Activated CD4-positive, alpha-beta T cell treated with anti-CD3 and anti-CD28 coated beads for 36 hours (primary cell): ENCODE measurements at regions not wholly inside any gene's neighbourhood (a gene's known extent, or its start where the extent isn't known, plus 50 kb on each side); places are given as distances from the start of the nearest gene placed in this dataset.

Experiments used
- ATAC-seq: fragments of 200-7000 bp; cut with Tn5 transposase; one replicate; pipeline ENCODE4 v1.10.0; 2021; ENCODE audit warnings: mild to moderate bottlenecking, moderate library complexity
- CTCF ChIA-PET: fragments of 350-600 bp; sonication (Branson Sonifier 250); formaldehyde crosslinking; loops from one replicate; lab custom pipeline; 2021; ENCODE audit warnings: antibody characterized with exemption; lab: Charles Lee
- POLR2A ChIA-PET: fragments of 350-600 bp; sonication (Branson Sonifier 250); formaldehyde crosslinking; loops from one replicate; lab custom pipeline; 2021; ENCODE audit warnings: antibody characterized with exemption, inconsistent platforms; lab: Charles Lee
- DNase-seq: peaks from one replicate; pipeline ENCODE4 v3.0.0-alpha.2; 2020
- H3K27ac Mint-ChIP-seq: one replicate; pipeline ENCODE4 v1.8.0; 2021; ENCODE audit warnings: mixed read lengths
- H3K27me3 Mint-ChIP-seq: one replicate; pipeline ENCODE4 v1.8.0; 2021; ENCODE audit warnings: mixed read lengths
- H3K36me3 Mint-ChIP-seq: one replicate; pipeline ENCODE4 v1.8.0; 2021; ENCODE audit warnings: low read depth, mixed read lengths
- H3K4me1 Mint-ChIP-seq: one replicate; pipeline ENCODE4 v1.8.0; 2021; ENCODE audit warnings: mixed read lengths
- H3K4me3 Mint-ChIP-seq: one replicate; pipeline ENCODE4 v1.8.0; 2021; ENCODE audit warnings: mild to moderate bottlenecking, moderate library complexity, mixed read lengths
- H3K9me3 Mint-ChIP-seq: one replicate; pipeline ENCODE4 v1.8.0; 2021; ENCODE audit warnings: low read depth, mixed read lengths
- intact Hi-C, 2 experiments: fragments of 100-400 bp; cut with DNase I in 1 of 2; cut with micrococcal nuclease in 1 of 2; formaldehyde crosslinking; loops; one replicate each; pipeline versions ENCODE4 v1.14.2 to v1.15.1; 2022 to 2024; cut with DNase I, micrococcal nuclease

DNA sequence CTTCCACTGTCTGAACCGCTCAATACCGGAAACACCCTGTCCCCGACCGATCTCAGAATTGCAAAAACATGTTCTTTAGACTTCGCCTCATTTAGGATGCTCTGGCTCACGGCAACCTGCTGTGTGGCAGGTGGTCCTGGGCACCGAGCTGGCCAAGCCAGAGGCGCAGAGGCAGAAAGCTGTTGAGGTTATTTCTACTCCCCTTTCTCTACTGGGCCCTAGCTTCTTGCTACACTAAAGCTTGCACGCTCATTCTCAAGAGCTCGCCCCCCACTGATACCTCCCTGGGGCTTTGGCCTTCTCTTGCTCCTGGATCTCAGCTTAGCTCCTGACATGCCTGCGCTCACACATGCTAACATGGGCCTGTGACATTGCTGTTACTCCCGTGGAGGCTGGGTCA, 417.4 kb downstream of the LPIN1 start:
- H3K4me3 Mint-ChIP-seq, result no peak overlapping the region
- intact Hi-C loops, result no loop called here
- H3K9me3 Mint-ChIP-seq, result peaks cover 3% of the 10 kb centered on the region
- CTCF ChIA-PET, result no interaction called here
- H3K27ac Mint-ChIP-seq, result no peak overlapping the region
- H3K4me1 Mint-ChIP-seq, result peaks cover 13% of the 10 kb centered on the region
- DNase-seq (no peak), ATAC-seq (no peak)
- no peaks in the 10 kb centered on the region for H3K36me3 Mint-ChIP-seq
- peaks cover 8% of the 10 kb centered on the region for H3K27me3 Mint-ChIP-seq
- POLR2A ChIA-PET, result no interaction called here

DNA sequence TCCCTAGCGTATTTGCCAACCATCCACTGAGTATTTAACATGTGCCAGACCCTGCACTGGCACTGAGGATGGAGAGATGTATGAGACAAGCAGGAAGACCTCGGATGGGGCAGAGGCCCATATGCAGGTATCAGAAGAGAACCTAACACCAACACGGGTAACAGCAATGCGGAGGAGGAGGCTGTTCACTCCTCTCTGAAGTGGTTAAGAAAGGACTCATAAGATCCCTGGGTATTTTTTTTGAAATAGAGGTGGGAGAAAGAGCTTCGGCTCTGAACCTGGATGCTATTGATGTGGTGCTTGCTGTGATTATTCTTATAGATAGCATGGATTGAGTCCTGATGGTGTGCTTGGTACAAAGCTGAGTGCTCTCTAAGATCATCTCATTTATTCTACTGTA, 418.3 kb downstream of the LPIN1 start:
- ChIA-PET CTCF (no interaction called here), POLR2A (interaction anchor here (0.5 kb wide), 1 partner anchor 399 kb away, joined by 5 read pairs; no protein-coding TSS in a partner anchor)
- Mint-ChIP-seq H3K4me1 (peaks cover 22% of the 10 kb centered on the region), H3K27ac (no peak overlapping the region), H3K27me3 (peaks cover 8% of the 10 kb centered on the region), H3K36me3 (no peaks in the 10 kb centered on the region), H3K9me3 (peaks cover 3% of the 10 kb centered on the region), H3K4me3 (no peak overlapping the region)
- ATAC-seq, result peak; percentile 66
- DNase-seq, result peak; percentile 24
- intact Hi-C loops, result no loop called here

DNA sequence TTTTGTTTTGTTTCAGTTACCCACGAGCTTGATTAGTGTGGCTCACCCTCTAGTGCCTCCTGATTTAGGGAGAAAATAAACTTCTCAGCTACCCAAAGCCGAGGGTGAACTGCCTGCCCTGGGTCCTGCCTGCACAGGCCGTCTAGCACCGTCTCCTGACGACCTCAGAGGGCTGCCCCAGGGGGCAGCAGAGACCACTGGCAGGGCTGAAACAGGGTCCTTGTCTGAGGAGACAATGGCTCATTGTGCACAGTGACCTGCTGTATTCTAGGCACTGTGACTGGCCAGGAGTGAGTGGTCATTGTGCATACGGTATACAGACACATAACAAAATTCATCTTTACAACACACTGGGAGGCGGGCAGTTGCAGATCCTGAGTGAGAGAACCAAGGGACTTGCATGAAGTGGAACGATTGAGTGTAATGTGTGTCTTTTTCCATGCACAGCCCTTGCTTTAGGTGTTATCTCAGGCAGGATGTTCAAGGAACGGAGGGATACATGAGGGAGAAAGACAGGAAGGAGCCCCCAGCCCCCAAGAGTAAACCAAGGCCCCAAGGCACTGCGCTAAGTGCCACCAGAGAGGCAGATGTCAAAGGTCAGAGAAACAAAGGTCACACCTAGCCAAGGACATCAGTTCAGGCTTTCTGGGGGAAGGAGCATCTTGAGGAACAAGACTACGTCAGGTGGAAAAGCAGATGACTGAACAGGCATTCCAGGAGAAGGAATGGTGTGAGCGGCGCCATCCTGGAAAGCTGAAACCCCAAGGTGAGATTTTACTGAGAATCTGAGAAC, 421.3 kb downstream of the LPIN1 start:
- Mint-ChIP-seq H3K4me1 (peaks cover 30% of the 10 kb centered on the region), H3K27me3 (peaks cover 5% of the 10 kb centered on the region), H3K36me3 (no peaks in the 10 kb centered on the region), H3K27ac (no peak overlapping the region), H3K4me3 (no peak overlapping the region), H3K9me3 (no peaks in the 10 kb centered on the region)
- ChIA-PET CTCF (interaction anchor here (0.7 kb wide), 1 partner anchor 548 kb away, joined by 3 read pairs; no protein-coding TSS in a partner anchor), POLR2A (no interaction called here)
- intact Hi-C loops, result no loop called here
- ATAC-seq (no peak), DNase-seq (peak; percentile 20)

DNA sequence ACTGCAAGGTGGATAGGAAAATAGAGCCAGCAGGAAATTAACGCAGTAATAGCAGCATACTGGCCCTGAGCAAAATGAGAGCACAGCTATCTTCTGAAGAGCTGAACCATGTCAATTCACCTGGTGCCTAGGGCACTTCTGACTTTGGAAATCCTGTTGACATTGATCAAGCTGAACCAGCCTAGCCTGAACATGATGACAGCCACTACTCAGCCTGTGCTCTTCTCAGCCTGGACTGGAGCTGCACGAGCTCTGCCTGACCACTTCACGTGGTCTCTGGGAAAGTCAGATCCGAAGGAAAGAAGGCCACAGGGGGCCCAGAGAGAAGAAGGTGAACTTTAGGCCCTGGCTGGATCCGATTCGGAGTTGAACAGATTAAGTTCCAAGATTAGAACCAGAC, 421.9 kb downstream of the LPIN1 start:
- no peaks in the 10 kb centered on the region for H3K9me3 Mint-ChIP-seq
- ChIA-PET CTCF (interaction anchor here (0.7 to 1.5 kb wide), 3 partner anchors 19 to 760 kb away, joined by 3 to 5 read pairs (median 4); no protein-coding TSS in a partner anchor), POLR2A (no interaction called here)
- peaks cover 30% of the 10 kb centered on the region for H3K4me1 Mint-ChIP-seq
- no peak overlapping the region for H3K4me3 Mint-ChIP-seq
- H3K36me3 Mint-ChIP-seq, result no peaks in the 10 kb centered on the region
- DNase-seq (no peak), ATAC-seq (no peak)
- no peak overlapping the region for H3K27ac Mint-ChIP-seq
- peaks cover 5% of the 10 kb centered on the region for H3K27me3 Mint-ChIP-seq
- intact Hi-C loops, result no loop called here

DNA sequence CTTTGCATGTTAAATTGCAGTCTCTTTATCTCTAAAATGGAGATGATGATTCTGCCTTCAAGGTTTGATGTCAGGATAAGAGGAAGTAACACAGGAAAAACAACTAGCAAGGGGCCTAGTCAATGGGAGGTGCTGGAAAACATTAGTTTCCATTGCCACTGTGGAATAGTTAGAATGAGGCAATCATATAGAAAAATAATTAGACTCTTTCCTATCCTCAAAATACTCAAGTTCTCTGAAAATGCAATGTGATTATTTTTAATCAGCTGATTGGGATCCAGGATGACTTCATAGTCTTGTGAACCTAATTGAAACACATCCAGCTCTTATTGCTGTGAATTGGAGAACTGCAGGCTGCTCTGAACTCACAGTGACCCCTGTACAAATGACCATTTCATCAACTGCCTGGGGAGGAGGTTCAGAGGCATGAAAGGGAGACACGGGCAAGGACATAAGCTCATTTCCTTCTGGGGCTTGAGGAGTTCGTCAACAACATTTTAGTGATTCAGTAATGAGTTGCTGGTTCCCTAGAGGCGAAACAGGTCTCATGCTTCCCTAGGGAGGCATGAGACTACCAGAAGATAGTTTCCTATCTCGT, 422.5 kb downstream of the LPIN1 start:
- H3K4me1 Mint-ChIP-seq, result peaks cover 30% of the 10 kb centered on the region
- H3K36me3 Mint-ChIP-seq, result no peaks in the 10 kb centered on the region
- H3K27me3 Mint-ChIP-seq, result peaks cover 2% of the 10 kb centered on the region
- POLR2A ChIA-PET, result no interaction called here
- no peaks in the 10 kb centered on the region for H3K9me3 Mint-ChIP-seq
- DNase-seq (no peak), ATAC-seq (no peak)
- CTCF ChIA-PET, result interaction anchor here (0.6 to 1.5 kb wide), 5 partner anchors 11 to 759 kb away, joined by 3 to 5 read pairs (median 3); no protein-coding TSS in a partner anchor
- H3K4me3 Mint-ChIP-seq, result no peak overlapping the region
- intact Hi-C loops, result no loop called here
- H3K27ac Mint-ChIP-seq, result peak overlapping the region; percentile 43

DNA sequence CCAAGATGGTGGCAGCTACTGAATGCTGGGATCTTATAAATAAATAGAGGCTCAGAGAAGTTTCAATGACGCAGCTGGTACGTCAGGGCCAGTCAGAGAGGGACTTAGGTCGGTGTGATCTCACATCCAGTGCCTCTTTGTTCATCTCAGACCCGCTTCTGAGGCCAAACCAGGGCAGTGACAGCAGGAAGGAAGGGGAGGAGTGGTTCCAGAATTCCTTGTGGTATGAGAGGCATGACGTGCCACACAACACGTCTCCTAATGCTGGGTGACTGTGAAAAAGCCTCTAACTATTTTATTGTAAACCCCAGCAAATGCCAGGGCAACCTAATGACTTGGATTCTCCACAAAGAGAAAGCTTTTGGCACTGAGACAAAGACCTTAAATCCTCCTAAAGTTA, 423.3 kb downstream of the LPIN1 start:
- Mint-ChIP-seq H3K36me3 (no peaks in the 10 kb centered on the region), H3K27ac (peak overlapping the region; percentile 43), H3K27me3 (peaks cover 2% of the 10 kb centered on the region), H3K4me3 (no peak overlapping the region), H3K9me3 (no peaks in the 10 kb centered on the region), H3K4me1 (peaks cover 26% of the 10 kb centered on the region)
- CTCF ChIA-PET, result interaction anchor here (0.7 to 1.5 kb wide), 4 partner anchors 12 to 758 kb away, joined by 3 to 5 read pairs (median 4); no protein-coding TSS in a partner anchor
- peak; percentile 62 for DNase-seq
- POLR2A ChIA-PET, result no interaction called here
- intact Hi-C loops, result loop anchor here in 1 of 2 experiments (10.0 kb wide), 1 partner anchor 545 kb away; the partner anchor contains the start of gene TRIB2
- ATAC-seq, result peak; percentile 87

DNA sequence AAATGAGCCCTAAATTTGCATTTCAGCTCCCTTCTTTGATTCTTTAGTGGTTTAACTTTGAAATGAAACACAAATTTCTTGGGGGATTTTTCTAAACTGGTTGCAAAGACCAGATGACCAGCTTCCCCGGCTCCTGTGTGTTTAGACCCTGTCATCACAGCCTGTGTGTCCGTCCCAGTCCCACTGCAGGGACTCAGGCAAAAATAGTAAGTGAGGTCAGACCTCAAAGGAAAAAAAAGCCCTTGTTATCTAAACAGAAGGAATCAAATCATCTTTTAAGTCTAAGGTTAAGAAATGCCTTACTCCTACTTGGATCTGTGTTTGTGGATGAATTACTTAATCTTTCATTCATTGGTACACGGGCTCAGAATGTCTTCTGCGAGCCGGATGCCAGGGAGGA, 423.7 kb downstream of the LPIN1 start:
- Mint-ChIP-seq H3K4me1 (peaks cover 24% of the 10 kb centered on the region), H3K4me3 (no peak overlapping the region), H3K27ac (peak overlapping the region; percentile 10), H3K9me3 (no peaks in the 10 kb centered on the region), H3K27me3 (no peaks in the 10 kb centered on the region), H3K36me3 (no peaks in the 10 kb centered on the region)
- intact Hi-C loops, result loop anchor here in 1 of 2 experiments (10.0 kb wide), 1 partner anchor 545 kb away; the partner anchor contains the start of gene TRIB2
- ChIA-PET POLR2A (no interaction called here), CTCF (interaction anchor here (1.3 kb wide), 1 partner anchor 13 kb away, joined by 3 read pairs; no protein-coding TSS in a partner anchor)
- no peak for ATAC-seq
- DNase-seq, result no peak

DNA sequence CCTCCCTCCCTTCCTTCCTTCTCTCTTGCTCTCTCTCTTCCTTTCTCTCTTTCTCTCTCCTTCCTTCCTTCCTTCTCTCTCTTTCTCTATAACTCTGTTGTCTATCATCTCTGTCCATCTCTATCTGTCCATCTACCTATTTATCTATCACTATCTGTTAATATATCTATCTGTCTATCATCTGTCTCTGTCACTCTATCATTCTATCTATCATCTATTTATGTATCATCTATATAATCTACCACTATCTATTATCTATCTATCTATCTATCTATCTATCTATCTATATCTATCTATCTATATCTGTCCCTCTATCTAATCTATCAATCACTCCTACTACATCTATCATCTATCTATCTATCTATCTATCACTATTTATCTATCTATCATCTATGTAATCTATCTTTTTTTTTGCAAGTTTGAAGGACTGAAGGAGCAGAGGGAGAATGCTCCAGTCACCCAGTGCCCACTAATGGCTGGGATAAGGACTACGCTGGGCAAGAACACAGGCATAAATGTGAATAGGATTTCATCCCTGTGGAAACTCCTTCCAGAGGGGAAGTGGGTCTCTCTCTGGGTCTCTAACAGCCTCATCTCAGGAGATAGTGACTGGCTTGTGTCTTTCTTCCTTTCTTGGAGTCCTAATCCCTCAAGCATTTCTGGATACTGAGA, 427.0 kb downstream of the LPIN1 start:
- Mint-ChIP-seq H3K27ac (no peak overlapping the region), H3K9me3 (no peaks in the 10 kb centered on the region), H3K27me3 (no peaks in the 10 kb centered on the region), H3K4me3 (no peak overlapping the region), H3K36me3 (no peaks in the 10 kb centered on the region), H3K4me1 (peaks cover 54% of the 10 kb centered on the region)
- intact Hi-C loops, result loop anchor here in 1 of 2 experiments (10.0 kb wide), 1 partner anchor 541 kb away; the partner anchor contains the start of gene TRIB2
- CTCF ChIA-PET, result no interaction called here
- POLR2A ChIA-PET, result no interaction called here
- ATAC-seq, result no peak
- DNase-seq, result no peak

DNA sequence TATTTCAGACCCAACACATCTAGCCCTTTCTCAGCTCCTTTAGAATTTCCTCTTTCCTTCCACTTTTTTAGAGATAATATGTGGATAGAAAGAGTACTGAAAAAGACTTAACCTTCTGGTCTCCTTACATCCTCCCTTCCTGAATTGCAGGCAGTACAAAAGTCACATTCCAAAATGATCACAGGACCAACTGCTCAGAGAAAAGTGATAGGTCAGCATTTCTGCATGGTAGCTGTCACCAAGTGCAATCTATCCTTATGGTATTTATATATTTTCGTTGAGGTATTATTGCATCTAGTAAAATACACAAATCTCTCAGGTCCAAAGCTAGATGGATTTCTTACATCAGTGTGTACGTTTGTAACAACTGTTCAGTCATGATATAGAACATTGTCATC, 427.5 kb downstream of the LPIN1 start:
- CTCF ChIA-PET, result no interaction called here
- H3K4me3 Mint-ChIP-seq, result no peak overlapping the region
- H3K27me3 Mint-ChIP-seq, result no peaks in the 10 kb centered on the region
- no peaks in the 10 kb centered on the region for H3K9me3 Mint-ChIP-seq
- peaks cover 53% of the 10 kb centered on the region for H3K4me1 Mint-ChIP-seq
- intact Hi-C loops, result loop anchor here in 1 of 2 experiments (10.0 kb wide), 1 partner anchor 541 kb away; the partner anchor contains the start of gene TRIB2
- no peak for DNase-seq
- no peak overlapping the region for H3K27ac Mint-ChIP-seq
- no peaks in the 10 kb centered on the region for H3K36me3 Mint-ChIP-seq
- no peak for ATAC-seq
- POLR2A ChIA-PET, result no interaction called here

DNA sequence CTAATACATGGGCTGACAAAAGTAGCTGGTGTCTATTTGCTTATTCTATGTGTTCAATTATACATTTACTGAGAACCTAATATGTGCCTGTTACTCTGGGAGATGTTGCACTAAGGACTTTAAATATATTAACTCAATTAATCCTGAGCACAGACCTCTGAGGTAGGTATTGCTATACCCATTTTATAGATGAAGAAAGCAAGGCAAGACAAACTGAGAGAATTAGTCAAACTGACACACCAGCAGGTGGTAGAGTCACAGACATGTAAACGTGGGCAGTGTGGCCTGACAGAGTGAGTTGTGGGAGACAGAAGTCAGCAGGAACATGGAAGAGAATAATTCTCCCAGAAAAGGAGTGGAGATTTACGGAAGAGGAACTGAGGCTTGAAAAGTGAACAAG, 428.9 kb downstream of the LPIN1 start:
- intact Hi-C loops, result loop anchor here in 1 of 2 experiments (10.0 kb wide), 1 partner anchor 539 kb away; the partner anchor contains the start of gene TRIB2
- Mint-ChIP-seq H3K36me3 (no peaks in the 10 kb centered on the region), H3K27ac (no peak overlapping the region), H3K4me3 (no peak overlapping the region), H3K9me3 (no peaks in the 10 kb centered on the region), H3K4me1 (peaks cover 41% of the 10 kb centered on the region), H3K27me3 (no peaks in the 10 kb centered on the region)
- DNase-seq (no peak), ATAC-seq (no peak)
- ChIA-PET CTCF (no interaction called here), POLR2A (no interaction called here)
